Ishikawa (cell line): ENCODE measurements at regions not wholly inside any gene's neighbourhood (a gene's known extent, or its start where the extent isn't known, plus 50 kb on each side); places are given as distances from the start of the nearest gene placed in this dataset.

Experiments
- CEBPB ChIP-seq: IDR thresholded peaks from 2 replicates; pipeline ENCODE4 v1.6.1; 2012
- CREB1 ChIP-seq: IDR thresholded peaks from 2 replicates; pipeline ENCODE4 v1.6.1; 2012; ENCODE audit warnings: low read depth
- EGR1 ChIP-seq: IDR thresholded peaks from 2 replicates; pipeline ENCODE4 v1.6.1; 2012
- EP300 ChIP-seq: IDR thresholded peaks from 2 replicates; pipeline ENCODE4 v1.6.1; 2012; ENCODE audit warnings: borderline replicate concordance
- MAX ChIP-seq: IDR thresholded peaks from 2 replicates; pipeline ENCODE4 v1.6.1; 2012
- NFIC ChIP-seq: IDR thresholded peaks from 2 replicates; pipeline ENCODE4 v1.6.1; 2012
- RAD21 ChIP-seq: IDR thresholded peaks from 2 replicates; pipeline ENCODE4 v1.6.1; 2012; ENCODE audit warnings: low read depth
- TCF12 ChIP-seq: IDR thresholded peaks from 2 replicates; pipeline ENCODE4 v1.6.1; 2012; ENCODE audit warnings: low read depth
- TEAD4 ChIP-seq: IDR thresholded peaks from 2 replicates; pipeline ENCODE4 v1.6.1; 2012
- USF1 ChIP-seq: IDR thresholded peaks from 2 replicates; pipeline ENCODE4 v1.6.1; 2012
- YY1 ChIP-seq: IDR thresholded peaks from 2 replicates; pipeline ENCODE4 v1.6.1; 2012; ENCODE audit warnings: low read depth
- ZBTB7A ChIP-seq: IDR thresholded peaks from 2 replicates; pipeline ENCODE4 v1.6.1; 2012; ENCODE audit warnings: low read depth
- TF ChIP-seq, protein P1 (sequence below): IDR thresholded peaks from 2 replicates; pipeline ENCODE4 v1.6.1; 2012; ENCODE audit warnings: low read depth, mild to moderate bottlenecking

GRCh38 chr11:69377029-69377952 is 83.3 kb downstream of the MYEOV start:
- TF ChIP-seq MAX = peak; percentile 68
- peak; percentile 21; the same call in 1 of the 2 replicates for TF ChIP-seq EP300
- TF ChIP-seq TEAD4 = peak; percentile 52
- TF ChIP-seq TCF12 = no peak
- 0 out of 2 replicates have a peak, but pooled peaks have one; percentile 15 for TF ChIP-seq RAD21
- peak; percentile 13 for TF ChIP-seq ZBTB7A
- peak; percentile 79 for TF ChIP-seq EGR1
- no peak for TF ChIP-seq YY1

- TF ChIP-seq TEAD4 (no peak), USF1 (no peak), RAD21 (no peak), CEBPB (no peak), NFIC (no peak), EP300 (no peak), CREB1 (no peak)
- TF ChIP-seq, protein P1, sequence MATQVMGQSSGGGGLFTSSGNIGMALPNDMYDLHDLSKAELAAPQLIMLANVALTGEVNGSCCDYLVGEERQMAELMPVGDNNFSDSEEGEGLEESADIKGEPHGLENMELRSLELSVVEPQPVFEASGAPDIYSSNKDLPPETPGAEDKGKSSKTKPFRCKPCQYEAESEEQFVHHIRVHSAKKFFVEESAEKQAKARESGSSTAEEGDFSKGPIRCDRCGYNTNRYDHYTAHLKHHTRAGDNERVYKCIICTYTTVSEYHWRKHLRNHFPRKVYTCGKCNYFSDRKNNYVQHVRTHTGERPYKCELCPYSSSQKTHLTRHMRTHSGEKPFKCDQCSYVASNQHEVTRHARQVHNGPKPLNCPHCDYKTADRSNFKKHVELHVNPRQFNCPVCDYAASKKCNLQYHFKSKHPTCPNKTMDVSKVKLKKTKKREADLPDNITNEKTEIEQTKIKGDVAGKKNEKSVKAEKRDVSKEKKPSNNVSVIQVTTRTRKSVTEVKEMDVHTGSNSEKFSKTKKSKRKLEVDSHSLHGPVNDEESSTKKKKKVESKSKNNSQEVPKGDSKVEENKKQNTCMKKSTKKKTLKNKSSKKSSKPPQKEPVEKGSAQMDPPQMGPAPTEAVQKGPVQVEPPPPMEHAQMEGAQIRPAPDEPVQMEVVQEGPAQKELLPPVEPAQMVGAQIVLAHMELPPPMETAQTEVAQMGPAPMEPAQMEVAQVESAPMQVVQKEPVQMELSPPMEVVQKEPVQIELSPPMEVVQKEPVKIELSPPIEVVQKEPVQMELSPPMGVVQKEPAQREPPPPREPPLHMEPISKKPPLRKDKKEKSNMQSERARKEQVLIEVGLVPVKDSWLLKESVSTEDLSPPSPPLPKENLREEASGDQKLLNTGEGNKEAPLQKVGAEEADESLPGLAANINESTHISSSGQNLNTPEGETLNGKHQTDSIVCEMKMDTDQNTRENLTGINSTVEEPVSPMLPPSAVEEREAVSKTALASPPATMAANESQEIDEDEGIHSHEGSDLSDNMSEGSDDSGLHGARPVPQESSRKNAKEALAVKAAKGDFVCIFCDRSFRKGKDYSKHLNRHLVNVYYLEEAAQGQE = no peak
Measured at GRCh38 chr11:69377953-69378302, 84.0 kb downstream of the MYEOV start.

GRCh38 chr11:69378303-69379141 is 84.6 kb downstream of the MYEOV start:
- TF ChIP-seq CEBPB = no peak
- no peak for TF ChIP-seq USF1
- TF ChIP-seq, protein P1 = no peak
- TF ChIP-seq TEAD4 = no peak
- no peak for TF ChIP-seq NFIC

- no peak for TF ChIP-seq TCF12
- TF ChIP-seq, protein P1 = no peak
Measured at GRCh38 chr11:69380451-69380901, 86.5 kb downstream of the MYEOV start.

DNA sequence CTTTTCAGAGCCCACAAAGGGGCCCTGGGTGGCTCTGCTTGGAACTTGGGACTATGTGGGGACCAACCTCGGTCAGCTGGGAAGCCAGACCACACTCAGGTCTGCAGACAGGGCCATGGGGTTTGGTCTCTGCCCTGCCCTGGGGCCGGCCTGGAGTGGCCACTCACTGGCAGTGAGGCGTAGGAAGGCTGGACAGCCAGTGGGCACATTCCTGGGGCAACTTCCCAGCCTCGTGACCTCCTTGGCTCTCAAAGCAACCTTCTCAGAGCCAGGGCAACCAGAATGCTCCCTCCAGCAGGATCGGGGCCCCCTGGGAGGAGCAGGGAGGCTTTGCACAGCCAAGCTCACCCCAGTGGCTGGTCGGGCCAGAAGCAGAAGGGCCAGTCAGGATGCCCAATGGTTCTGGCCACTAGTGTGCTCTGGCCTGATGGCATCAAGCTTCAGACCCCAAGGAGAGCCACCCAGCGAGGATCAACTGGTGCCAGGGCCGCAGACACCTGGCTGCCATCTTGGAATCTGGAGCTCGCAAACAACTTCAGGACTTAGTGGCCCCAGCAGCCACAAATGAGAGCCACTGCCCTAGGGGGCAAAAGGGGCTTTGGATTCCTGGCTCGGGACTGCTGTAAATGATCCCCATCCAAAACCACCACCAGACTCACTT is 87.1 kb downstream of the MYEOV start:
- TF ChIP-seq EGR1 = no peak
